Progenitor cell of endocrine pancreas (in vitro differentiated cells): ENCODE measurements at regions not wholly inside any gene's neighbourhood (a gene's known extent, or its start where the extent isn't known, plus 50 kb on each side); places are given as distances from the start of the nearest gene placed in this dataset.

ENCODE experiments used
- DNase-seq: peaks from one replicate; pipeline ENCODE4 v3.0.0; 2021; ENCODE audit warnings: low spot score; ENCODE audit not compliant: unreplicated experiment
- H3K27ac Mint-ChIP-seq: 2 replicates; pipeline ENCODE4 v1.8.0; 2021; ENCODE audit warnings: mild to moderate bottlenecking, moderate library complexity, mixed read lengths
- H3K27me3 Mint-ChIP-seq: 2 replicates; pipeline ENCODE4 v1.8.0; 2021; ENCODE audit warnings: mixed read lengths
- H3K36me3 Mint-ChIP-seq: 2 replicates; pipeline ENCODE4 v1.8.0; 2022; ENCODE audit warnings: mixed read lengths; ENCODE audit not compliant: insufficient read depth
- H3K4me1 Mint-ChIP-seq: 2 replicates; pipeline ENCODE4 v1.8.0; 2021; ENCODE audit warnings: low read depth, mixed read lengths
- H3K4me3 Mint-ChIP-seq: 2 replicates; pipeline ENCODE4 v1.8.0; 2021; ENCODE audit warnings: low read depth, mild to moderate bottlenecking, moderate library complexity, mixed read lengths
- H3K9me3 Mint-ChIP-seq: 2 replicates; pipeline ENCODE4 v1.8.0; 2021; ENCODE audit warnings: low read depth, mixed read lengths
- CTCF ChIP-seq: fragments of 200-600 bp; sonication (generic); IDR thresholded peaks from one replicate; pipeline ENCODE4 v1.5.0; 2021; ENCODE audit warnings: antibody characterized with exemption, mild to moderate bottlenecking; ENCODE audit not compliant: unreplicated experiment

GRCh38 chr3:146655333-146655996 lies 50.3 kb upstream of the PLSCR5 start:
- peaks cover 9% of the 10 kb centered on the region for H3K4me1 Mint-ChIP-seq
- TF ChIP-seq CTCF, result peak; percentile 7
- no peak for DNase-seq
- no peaks in the 10 kb centered on the region for H3K27me3 Mint-ChIP-seq
- H3K9me3 Mint-ChIP-seq, result peaks cover 10% of the 10 kb centered on the region
- no peaks in the 10 kb centered on the region for H3K36me3 Mint-ChIP-seq
- H3K4me3 Mint-ChIP-seq, result no peak overlapping the region
- H3K27ac Mint-ChIP-seq, result peak overlapping the region; percentile 91
